A549 (cell line): ENCODE measurements at regions not wholly inside any gene's neighbourhood (a gene's known extent, or its start where the extent isn't known, plus 50 kb on each side); places are given as distances from the start of the nearest gene placed in this dataset.

Source experiments
- BCL3 ChIP-seq: fragments of >200 bp; sonication (Bioruptor Twin); formaldehyde crosslinking; IDR thresholded peaks from 3 replicates; pipeline ENCODE4 v1.6.1; 2016
- CTCF ChIP-seq: fragments of >200 bp; sonication (Bioruptor Twin); formaldehyde crosslinking; IDR thresholded peaks from 3 replicates; pipeline ENCODE4 v1.5.1; 2016
- JUNB ChIP-seq: fragments of >200 bp; sonication (Bioruptor Twin); formaldehyde crosslinking; IDR thresholded peaks from 2 replicates; pipeline ENCODE4 v1.6.1; 2016

GRCh38 chr9:21607576-21607975, 125.5 kb upstream of the IFNE start:
- TF ChIP-seq BCL3 (no peak), CTCF (no peak), JUNB (no peak)
